Embryonic facial prominence (tissue), 1 donor: ENCODE measurements at regions not wholly inside any gene's neighbourhood (a gene's known extent, or its start where the extent isn't known, plus 50 kb on each side); places are given as distances from the start of the nearest gene placed in this dataset.
"Not testable (repeated sequence)": the region's sequence is repeated elsewhere in the genome, so short reads cannot be mapped to it uniquely, and the experiment has no call there.

Experiments
- DNase-seq: peaks from one replicate; pipeline ENCODE4 v3.0.0-alpha.2; 2016; ENCODE audit errors: extremely low spot score

DNA sequence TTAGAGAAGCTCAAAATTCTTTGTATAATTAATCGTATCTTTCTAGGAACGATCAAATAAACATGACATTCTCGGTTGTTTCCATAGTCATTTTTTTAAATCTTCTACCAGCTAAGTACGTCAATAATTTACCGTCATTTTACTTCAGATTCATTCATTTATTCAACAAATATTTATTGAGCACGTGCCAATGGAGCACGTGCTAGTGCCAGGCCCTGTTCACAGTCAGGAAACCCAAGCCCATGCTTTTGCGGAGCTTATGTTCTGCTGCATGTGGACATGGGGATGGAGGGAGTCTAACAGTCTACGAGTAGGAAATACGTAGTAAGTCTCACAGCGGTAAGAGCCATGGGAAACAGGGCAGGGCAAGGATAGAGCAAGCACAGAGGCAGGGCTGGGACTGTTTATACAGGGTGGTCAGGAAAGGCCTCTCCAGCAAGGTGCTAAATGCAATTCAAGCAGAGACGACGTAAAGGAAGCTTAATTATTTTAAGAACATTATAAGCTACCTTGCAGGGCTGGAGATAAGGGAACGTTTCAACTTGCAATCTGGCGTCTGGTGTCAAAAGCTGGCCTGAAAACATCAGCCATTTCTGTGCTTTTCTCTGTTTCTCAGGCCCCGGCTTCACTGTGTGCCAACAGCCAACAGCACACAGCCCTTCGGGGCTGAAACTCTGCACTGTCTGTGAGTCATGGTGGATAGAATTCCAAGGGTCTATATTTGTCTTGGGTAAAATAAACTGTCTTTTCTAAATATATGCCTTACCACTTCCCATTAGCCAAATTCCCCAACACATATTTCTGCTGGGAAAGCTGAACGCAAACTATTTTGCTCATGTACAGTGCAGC, 517.1 kb upstream of the ZFP42 start:
- DNase-seq: peak; percentile 49

GRCh38 chr4:187479511-187479910, 516.1 kb upstream of the ZFP42 start:
- DNase-seq: no peak

- DNase-seq: no peak
These were observed 515.1 kb upstream of the ZFP42 start for GRCh38 chr4:187480146-187481145.

DNA sequence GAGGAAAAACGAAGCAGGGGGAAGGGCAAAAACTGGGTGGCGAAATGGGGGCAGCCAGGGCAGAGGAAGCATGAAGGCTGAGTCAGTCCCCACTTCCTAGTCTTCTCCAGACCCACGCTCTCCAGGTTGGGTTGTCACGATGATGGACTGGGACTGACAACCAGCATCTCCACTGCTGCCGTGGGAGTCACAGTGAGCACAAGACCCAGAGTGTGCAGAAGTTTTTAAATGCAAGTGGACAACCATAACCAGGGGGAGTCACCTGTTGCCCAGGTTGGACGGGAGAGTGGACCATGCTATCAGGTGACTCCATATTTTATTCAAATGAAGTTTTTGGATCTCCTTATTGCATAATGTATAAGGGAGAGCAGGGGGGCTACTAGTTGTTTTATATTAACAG, 511.4 kb upstream of the ZFP42 start:
- no peak for DNase-seq

GRCh38 chr4:187485676-187486075, 509.9 kb upstream of the ZFP42 start:
- DNase-seq: no peak

- DNase-seq: no peak
These were observed 504.3 kb upstream of the ZFP42 start for GRCh38 chr4:187491286-187491685.

DNA sequence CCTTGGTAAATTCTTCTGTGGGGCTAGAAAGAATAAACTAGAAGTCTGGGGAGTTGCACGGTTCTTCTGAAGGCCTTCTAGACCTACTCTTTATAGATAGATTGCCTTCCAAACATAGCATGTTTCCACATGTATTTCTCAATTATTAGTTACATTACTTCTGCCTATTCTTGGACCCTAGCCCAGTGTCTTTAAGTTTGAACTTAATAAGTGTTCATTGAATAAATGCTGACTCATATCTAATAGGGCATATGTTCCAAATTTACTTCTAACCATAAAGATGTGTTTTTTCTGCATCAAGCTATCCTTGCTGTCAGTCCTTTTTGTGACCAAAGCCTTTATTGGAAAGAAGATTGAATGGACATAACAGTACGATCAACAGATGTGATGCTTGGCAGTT, 503.6 kb upstream of the ZFP42 start:
- DNase-seq: no peak

GRCh38 chr4:187493661-187494060, 501.9 kb upstream of the ZFP42 start:
- DNase-seq: no peak

DNA sequence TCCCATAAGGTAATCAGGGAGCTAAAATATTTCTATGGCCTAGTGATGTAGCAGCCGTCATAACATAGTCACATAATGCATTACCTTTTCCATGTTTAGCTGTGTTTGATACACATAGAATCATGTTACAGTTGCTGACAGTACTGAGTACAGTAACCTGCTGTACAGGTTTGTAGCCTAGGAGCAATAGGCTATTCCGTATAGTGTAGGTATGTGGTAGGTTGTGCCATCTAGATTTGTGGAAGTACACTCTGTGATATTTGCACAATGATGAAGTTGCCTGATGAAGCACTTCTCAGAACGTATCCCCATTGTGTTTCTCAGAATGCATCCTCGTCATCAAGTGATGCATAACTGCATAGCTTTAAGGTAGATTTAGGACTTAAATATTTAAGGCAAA, 495.6 kb upstream of the ZFP42 start:
- DNase-seq: no peak

GRCh38 chr4:187500796-187501195, 494.8 kb upstream of the ZFP42 start:
- DNase-seq: no peak

GRCh38 chr4:187501731-187502130, 493.8 kb upstream of the ZFP42 start:
- no peak for DNase-seq

- DNase-seq: no peak
These were observed 490.4 kb upstream of the ZFP42 start for GRCh38 chr4:187504974-187505797.

DNA sequence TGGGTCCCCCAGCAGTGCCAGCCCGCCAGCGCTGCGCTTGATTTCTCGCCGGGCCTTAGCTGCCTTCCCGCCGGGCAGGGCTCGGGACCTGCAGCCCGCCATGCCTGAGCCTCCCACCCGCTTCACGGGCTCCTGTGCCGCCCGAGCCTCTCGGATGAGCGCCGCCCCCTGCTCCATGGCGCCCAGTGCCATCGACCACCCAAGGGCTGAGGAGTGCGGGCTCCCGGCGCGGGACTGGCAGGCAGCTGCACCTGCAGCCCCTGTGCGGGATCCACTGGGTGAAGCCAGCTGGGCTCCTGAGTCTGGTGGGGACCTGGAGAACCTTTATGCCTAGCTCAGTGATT, 489.8 kb upstream of the ZFP42 start:
- DNase-seq: not testable (repeated sequence)

DNA sequence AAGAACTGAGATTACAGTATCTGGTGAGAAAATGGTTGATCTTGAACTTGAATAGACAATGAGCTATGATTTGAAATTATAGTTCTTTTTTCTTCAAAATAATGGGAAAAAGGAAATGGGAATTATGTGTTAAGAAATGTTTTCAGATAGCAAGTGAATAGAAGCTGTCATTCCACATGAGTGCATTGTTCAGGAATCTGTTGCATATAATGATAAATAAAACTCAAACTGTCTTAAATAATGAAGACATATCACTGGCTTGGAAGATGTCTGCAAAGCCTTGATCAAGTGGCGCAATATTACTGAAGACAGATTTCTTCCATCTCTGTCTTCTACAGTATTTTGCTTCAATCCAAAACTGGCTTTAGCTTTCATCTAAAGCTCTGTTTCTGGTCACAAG, 479.3 kb upstream of the ZFP42 start:
- no peak for DNase-seq

DNA sequence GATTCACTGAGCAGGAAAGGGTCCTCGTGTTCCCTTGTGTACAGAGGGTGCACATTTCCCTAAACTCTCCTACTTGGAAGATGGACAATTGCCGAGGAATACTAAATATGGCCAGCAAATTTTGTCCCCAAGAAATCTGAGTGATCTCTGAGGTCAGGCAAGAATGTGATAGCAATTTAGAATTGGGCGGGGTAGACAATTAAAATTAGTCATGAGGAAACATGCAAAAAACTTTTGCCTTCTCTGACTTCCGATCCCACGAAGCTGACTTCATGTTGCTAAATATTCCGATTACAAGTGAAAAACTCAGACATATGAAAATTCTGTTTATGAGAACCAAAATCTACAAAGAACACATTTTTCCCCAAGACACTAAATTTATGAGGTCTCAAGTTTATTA, 453.9 kb upstream of the ZFP42 start:
- no peak for DNase-seq

DNA sequence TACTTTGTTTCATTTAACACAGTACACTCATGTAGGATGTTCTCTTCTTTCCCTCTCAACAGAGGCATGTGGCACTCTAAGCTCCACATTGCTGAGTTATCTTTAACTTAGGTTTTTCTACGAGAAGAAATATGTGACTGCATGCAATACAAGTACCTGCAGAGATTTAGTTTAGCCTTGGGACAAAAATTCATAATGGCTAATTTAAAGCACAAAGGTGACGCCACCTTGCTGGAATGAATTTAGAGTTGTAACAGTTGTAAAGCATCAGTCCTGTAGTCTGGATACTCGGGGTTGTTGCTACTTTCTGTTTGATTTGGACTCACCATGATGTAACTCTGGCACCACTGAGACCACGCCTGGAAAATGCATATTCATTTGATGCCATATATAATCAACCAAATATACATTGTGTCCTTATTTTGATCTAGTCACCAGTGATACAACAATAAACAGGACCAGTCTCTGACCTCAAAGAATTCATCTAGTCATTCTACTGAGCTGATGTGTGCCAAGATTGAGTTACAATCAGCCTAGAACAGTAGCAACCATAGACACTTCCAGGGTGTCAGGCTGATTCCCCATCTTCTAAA, 451.0 kb upstream of the ZFP42 start:
- no peak for DNase-seq

DNA sequence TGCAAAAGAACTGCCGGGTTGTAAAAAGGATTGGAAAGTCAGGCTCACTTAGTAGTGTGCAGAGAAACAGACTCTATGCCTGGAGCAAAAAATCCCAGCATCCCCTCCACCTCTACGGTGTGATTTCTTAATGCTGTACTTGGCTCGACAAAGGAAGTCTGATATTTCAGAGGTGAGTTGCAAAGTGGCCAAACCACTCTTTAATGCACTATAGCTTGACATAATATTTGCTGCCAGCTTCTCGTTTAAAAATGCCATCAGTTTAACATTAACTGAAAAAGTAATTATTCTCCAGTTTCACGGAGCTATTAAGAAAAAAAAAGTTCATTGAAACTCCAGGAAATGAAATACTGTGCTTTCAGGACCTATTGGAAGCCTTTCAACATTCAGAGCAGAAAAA, 448.3 kb upstream of the ZFP42 start:
- DNase-seq: peak; percentile 27

DNA sequence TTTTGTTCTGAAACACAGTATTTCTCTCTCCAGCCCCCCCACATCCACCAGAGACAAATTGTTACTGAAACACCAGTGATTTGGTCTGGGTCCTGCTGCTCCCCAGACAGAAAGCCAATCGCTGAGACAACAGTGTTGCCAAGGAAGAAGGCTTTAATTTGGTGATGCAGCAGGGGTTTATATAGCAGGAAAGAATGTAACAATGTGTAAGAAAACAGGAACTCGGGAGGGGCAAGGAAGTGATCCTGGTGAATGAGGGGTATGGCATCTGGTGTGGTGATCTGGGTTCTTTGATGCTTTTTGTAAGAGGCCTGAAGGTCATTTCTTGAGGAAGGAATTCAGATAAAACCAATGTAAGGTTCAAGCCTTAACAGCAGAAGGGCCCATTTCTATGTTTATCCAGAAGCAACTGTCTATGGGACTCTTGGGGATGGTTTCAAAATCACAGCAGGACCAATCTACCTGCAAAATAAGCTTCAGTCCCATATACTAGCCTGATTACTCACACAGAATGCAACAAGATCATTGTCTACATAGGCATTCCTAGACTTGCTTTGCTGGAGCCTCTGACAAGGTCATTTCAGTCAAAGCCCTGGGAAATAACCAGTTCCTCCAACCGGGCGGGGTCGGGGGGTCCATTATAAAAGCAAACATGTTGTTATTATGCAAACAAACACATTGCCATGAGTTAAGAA, 445.2 kb upstream of the ZFP42 start:
- DNase-seq: no peak

DNA sequence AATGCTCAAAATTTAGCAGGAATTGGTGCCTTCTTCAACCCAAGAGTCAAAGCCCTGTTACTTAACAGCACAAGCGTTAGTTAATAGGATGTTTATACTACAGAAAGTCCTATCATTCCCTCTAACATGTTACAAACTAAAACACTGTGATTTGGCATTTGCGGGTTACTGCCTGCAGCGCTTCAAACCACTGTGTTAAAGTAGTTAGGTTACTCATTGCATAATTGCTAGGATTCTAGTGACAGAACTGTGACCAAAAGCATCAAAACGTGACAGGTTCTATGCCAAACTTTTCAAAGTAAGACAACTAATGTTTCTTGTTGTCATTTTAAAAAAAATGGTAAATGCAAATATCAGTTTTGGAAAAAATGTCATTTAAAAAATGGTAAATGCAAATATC, 442.8 kb upstream of the ZFP42 start:
- no peak for DNase-seq

DNA sequence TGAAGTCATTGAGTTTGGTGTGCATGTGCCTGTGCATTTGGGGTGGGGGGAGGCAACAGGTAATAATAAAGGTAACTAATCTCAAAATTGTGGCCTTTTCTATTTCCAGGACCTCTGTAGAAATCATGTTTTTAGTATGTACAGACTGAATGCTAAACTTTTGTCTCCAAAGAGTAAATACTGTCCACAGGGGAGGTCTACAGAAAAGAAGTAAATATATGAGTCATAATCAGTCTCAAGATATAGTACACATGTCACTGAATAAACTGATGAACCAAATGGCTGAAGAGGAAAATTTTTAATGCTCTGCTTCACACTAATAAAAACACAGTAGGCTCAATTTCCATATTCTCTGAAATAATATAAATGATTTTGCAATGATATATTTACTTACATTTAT, 440.4 kb upstream of the ZFP42 start:
- no peak for DNase-seq

DNA sequence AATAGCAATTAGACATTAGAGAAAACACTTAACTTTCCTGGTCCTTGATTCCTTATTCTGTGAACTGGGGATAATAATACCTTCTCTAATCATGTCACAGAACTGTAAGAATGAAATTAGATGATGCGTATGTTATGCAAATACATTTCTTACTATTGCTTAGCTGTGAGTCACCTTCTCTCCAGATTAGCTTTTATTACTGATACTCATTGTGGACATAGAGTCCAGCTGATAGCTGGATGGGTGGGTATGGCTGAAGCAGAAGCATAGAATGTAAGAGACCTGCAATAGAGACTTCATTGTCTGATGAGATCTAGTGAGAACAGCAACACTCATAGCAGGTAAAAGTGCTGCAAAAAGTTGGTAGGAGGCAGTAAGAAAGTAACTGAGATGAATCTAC, 437.2 kb upstream of the ZFP42 start:
- no peak for DNase-seq
